GM23338 (cell line): ENCODE measurements at regions not wholly inside any gene's neighbourhood (a gene's known extent, or its start where the extent isn't known, plus 50 kb on each side); places are given as distances from the start of the nearest gene placed in this dataset.

Experiments
- CREB1 ChIP-seq: fragments of 250-450 bp; sonication (Bioruptor Pico); IDR thresholded peaks from 2 replicates; pipeline ENCODE4 v1.5.0; 2020; ENCODE audit warnings: low read depth, mild to moderate bottlenecking, moderate library complexity
- CTCF ChIP-seq, 2 experiments: fragments of 200-600 bp in 1 of 2; sonication (generic) in 1 of 2; conservative IDR thresholded peaks; 2 replicates each; pipeline versions ENCODE4 v1.5.1 to v1.6.1; 2016 to 2017; ENCODE audit warnings: antibody characterized with exemption in 2 of 2, low read depth in 2 of 2, mild to moderate bottlenecking in 2 of 2, moderate library complexity in 1 of 2
- ETS1 ChIP-seq: IDR thresholded peaks from 2 replicates; pipeline ENCODE4 v1.6.1; 2016; ENCODE audit warnings: antibody characterized with exemption
- EZH2 ChIP-seq: fragments of 200-600 bp; sonication (generic); IDR thresholded peaks from one replicate; pipeline ENCODE4 v1.8.0; 2017; ENCODE audit warnings: antibody characterized with exemption, mild to moderate bottlenecking, low read depth; ENCODE audit not compliant: unreplicated experiment
- EZH2phosphoT487 ChIP-seq: fragments of 200-600 bp; sonication (generic); IDR thresholded peaks from one replicate; pipeline ENCODE4 v1.8.1; 2018; ENCODE audit warnings: antibody characterized with exemption; ENCODE audit not compliant: unreplicated experiment
- JUNB ChIP-seq: IDR thresholded peaks from one replicate; pipeline ENCODE4 v1.6.1; 2016; ENCODE audit warnings: antibody characterized with exemption; ENCODE audit not compliant: unreplicated experiment
- NANOG ChIP-seq: IDR thresholded peaks from 2 replicates; pipeline ENCODE4 v1.6.1; 2016; ENCODE audit warnings: antibody characterized with exemption, borderline replicate concordance
- POLR2AphosphoS5 ChIP-seq: IDR thresholded peaks from 2 replicates; pipeline ENCODE4 v1.6.1; 2016; ENCODE audit warnings: antibody characterized with exemption, low read depth
- REST ChIP-seq: IDR thresholded peaks from one replicate; pipeline ENCODE4 v1.6.1; 2018; ENCODE audit warnings: antibody characterized with exemption; ENCODE audit not compliant: unreplicated experiment
- STAT1 ChIP-seq: IDR thresholded peaks from one replicate; pipeline ENCODE4 v1.6.1; 2016; ENCODE audit warnings: antibody characterized with exemption; ENCODE audit not compliant: unreplicated experiment
- ZNF114 ChIP-seq: fragments of 250-450 bp; sonication (Bioruptor Pico); IDR thresholded peaks from 2 replicates; pipeline ENCODE4 v1.5.0; 2020; ENCODE audit warnings: mild to moderate bottlenecking, moderate library complexity
- ZNF331 ChIP-seq: fragments of 250-450 bp; sonication (Bioruptor Pico); IDR thresholded peaks from 2 replicates; pipeline ENCODE4 v1.5.0; 2020; ENCODE audit warnings: low read depth, mild to moderate bottlenecking, moderate library complexity
- ZNF462 ChIP-seq: fragments of 250-450 bp; sonication (Bioruptor Pico); IDR thresholded peaks from 2 replicates; pipeline ENCODE4 v1.5.0; 2020; ENCODE audit warnings: mild to moderate bottlenecking, moderate library complexity

- TF ChIP-seq POLR2AphosphoS5 (no peak), CTCF (conservative IDR thresholded peaks at IDR 0.05; ENCODE audit: low read depth in 2 of 2) (no peak), EZH2 (no peak), REST (no peak), JUNB (no peak), EZH2phosphoT487 (no peak), NANOG (no peak), CREB1 (CRISPR knock-in tag) (no peak), ETS1 (no peak), ZNF462 (CRISPR knock-in tag) (no peak), STAT1 (no peak), ZNF114 (CRISPR knock-in tag) (no peak), ZNF331 (CRISPR knock-in tag) (no peak)
These were observed 81.0 kb upstream of the NR5A2 start for GRCh38 chr1:199946305-199947155.
